Mononuclear cell (primary cell): ENCODE measurements at regions not wholly inside any gene's neighbourhood (a gene's known extent, or its start where the extent isn't known, plus 50 kb on each side); places are given as distances from the start of the nearest gene placed in this dataset.

Experiments
- H3K27me3 ChIP-seq: 2 replicates; pipeline ENCODE4 v1.6.0; 2011; ENCODE audit warnings: low read length, control low read depth; ENCODE audit not compliant: insufficient read depth
- H3K4me1 ChIP-seq: 2 replicates; pipeline ENCODE4 v1.5.1; 2011; ENCODE audit warnings: mild to moderate bottlenecking, low read length, control low read depth; ENCODE audit not compliant: insufficient read depth
- H3K4me3 ChIP-seq: 2 replicates; pipeline ENCODE4 v1.5.1; 2011; ENCODE audit warnings: mild to moderate bottlenecking, low read length, moderate library complexity
- H3K9me3 ChIP-seq: 2 replicates; pipeline ENCODE4 v1.5.1; 2011; ENCODE audit warnings: low read depth, mild to moderate bottlenecking, control low read depth, low read length

DNA sequence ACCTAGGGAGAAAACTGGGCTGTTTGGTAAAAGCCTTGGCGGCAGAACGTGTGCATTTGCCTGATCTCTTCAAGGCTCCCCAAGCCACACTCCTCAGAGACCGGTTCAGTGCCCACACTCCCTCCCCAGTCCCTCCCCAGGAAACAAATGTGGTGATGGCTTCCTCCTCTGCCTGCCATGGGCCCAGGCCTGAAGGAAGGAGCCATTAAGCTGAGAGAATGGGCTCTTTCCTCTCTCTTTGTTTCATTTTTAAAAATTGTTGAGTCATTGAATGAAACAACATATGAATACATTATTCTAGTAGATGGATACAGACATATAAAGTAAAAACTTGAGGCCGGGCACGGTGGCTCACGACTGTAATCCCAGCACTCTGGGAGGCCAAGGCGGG, 50.6 kb upstream of the YWHAQ start:
- H3K4me3 ChIP-seq, result no peak overlapping the region

DNA sequence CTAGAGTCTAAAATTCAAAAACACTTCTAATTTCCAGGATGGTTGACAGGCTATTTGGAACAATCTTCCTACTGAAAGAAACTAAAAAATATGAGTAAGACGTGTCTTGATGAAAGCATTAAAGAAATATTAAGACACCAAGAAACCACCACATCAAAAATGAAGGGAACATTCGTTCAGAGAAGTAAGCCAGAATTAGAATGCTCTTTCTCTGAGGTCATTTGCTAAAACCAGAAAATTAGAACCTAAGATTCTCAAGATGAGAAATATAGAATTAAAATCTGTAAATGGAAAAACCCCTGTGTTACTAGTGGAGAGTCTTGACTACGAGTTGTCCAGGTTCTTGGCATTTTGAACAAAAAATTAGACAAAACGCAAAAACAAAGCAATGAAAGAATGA, 54.8 kb upstream of the YWHAQ start:
- peaks cover 11% of the 10 kb centered on the region for H3K4me1 ChIP-seq
- no peak overlapping the region for H3K4me3 ChIP-seq
- no peaks in the 10 kb centered on the region for H3K9me3 ChIP-seq
- H3K27me3 ChIP-seq, result no peaks in the 10 kb centered on the region

More for the DNA sequence above, 50.6 kb upstream of the YWHAQ start:
- Histone ChIP-seq H3K9me3 (no peaks in the 10 kb centered on the region), H3K27me3 (no peaks in the 10 kb centered on the region), H3K4me1 (peaks cover 14% of the 10 kb centered on the region)

DNA sequence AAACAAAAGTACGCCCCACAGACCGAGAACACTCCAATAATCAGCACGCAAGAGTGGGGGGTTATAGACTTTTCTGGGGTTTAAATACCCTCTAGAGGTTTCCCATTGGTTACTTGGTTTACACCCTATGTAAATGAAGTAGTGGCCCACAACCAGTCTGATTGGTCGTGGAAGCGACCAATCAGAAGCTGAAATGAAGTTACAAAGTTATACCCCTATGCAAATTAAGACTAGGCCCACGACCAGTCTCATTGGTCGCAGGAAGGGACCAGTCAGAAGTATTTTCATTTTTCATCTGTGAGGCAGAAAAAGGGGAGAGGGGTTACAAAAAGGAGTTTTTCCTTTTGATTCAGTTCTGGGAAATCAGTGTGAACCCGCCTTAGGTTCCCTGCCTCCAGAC, 55.3 kb upstream of the YWHAQ start:
- no peak overlapping the region for H3K4me3 ChIP-seq
- H3K4me1 ChIP-seq, result peaks cover 7% of the 10 kb centered on the region
- H3K27me3 ChIP-seq, result no peaks in the 10 kb centered on the region
- no peaks in the 10 kb centered on the region for H3K9me3 ChIP-seq

DNA sequence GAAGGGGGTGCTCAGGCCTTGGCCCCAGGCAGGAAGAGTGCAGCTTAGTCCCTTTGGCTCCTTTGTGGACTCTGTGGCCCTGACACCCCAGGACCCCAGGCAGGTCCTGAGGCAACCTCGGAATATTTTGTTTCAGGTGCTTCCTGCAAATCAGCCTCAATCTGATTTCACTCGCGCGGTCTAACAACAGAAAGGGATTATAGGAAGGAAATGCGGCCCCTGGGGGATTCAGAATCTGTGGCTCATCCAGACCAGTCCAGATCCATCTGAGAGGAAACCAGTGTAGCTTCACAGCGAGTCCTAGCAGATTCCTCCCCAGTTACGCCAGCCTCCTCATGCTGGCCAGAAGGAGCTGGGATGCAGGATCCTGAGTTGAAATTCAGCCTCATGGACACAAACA, 59.5 kb upstream of the YWHAQ start:
- H3K27me3 ChIP-seq, result no peaks in the 10 kb centered on the region
- peaks cover 10% of the 10 kb centered on the region for H3K4me1 ChIP-seq
- no peak overlapping the region for H3K4me3 ChIP-seq
- H3K9me3 ChIP-seq, result no peaks in the 10 kb centered on the region

DNA sequence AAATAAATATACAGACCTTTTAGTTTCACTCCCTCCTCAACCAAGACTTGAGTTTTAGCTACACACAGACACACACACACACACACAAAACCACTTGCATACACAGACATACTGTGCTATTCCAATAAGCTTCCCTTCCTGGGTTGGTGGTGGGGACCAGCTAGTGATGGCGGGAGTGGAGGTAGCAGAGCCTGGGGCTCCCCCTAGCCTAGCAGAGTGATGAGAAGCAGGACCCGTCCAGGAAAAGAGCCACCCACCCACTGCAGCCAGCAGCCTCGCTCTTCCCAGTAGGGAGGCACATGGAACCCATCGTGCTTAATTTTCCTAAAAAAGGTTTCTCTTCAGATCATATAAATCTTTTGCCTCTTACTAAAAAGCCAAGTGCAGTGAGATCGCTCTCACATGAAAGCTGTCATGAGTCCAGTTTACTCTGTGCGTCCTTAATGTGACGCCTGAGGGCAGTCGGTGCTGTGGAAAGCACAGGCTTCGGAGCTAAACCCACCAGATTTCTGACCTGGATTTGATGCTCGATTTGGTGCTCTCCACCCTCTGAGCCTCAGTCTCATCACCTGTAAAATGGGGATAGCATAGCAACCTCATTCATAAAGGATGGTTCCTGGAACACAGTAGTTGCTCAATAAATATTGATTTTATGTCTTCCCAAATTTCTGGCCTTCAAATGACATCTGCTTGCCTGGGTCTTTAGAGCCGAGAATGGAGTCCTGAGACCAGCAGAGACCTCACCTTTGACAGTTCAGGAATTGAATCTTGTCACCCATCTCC, 60.1 kb upstream of the YWHAQ start:
- no peak overlapping the region for H3K4me3 ChIP-seq

DNA sequence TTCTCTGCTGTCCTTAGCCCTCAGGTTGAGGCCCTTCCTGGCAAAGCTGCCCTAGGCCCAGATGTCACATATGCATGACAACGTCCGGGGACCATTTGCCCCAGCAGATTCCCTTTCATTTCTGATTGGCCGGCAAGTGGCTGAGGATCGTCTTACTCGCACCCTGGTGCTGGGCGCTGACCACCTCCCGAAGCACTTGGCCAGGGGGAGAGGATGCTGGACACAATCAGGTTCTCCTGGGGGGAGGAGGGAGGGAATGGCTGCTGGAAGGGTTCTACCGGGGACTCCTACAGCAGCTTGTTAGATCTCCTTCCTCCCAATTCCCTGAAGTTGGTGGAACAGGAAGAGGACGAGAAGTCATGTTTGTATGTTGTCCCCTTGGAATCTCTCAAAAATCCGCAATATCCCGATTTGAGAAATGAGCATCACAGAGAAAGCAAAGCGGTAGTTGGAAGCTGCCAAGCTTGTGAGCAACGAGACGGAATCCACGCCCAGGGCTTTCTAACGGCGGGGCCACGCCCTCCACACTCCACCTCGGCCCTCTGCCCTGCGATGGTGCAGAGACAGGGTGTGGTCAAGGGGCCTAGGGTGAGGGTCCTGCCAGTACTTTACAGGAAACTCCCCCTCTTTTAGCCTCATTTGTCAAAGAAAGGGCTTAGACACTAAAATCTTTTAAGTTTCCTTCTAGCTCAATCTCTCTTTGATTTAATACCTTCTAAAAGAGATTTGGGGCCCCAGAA, 61.8 kb upstream of the YWHAQ start:
- H3K9me3 ChIP-seq, result no peaks in the 10 kb centered on the region
- no peak overlapping the region for H3K4me3 ChIP-seq

More for the DNA sequence above, 60.1 kb upstream of the YWHAQ start:
- no peaks in the 10 kb centered on the region for H3K9me3 ChIP-seq
- H3K4me1 ChIP-seq, result peaks cover 10% of the 10 kb centered on the region
- H3K27me3 ChIP-seq, result no peaks in the 10 kb centered on the region

DNA sequence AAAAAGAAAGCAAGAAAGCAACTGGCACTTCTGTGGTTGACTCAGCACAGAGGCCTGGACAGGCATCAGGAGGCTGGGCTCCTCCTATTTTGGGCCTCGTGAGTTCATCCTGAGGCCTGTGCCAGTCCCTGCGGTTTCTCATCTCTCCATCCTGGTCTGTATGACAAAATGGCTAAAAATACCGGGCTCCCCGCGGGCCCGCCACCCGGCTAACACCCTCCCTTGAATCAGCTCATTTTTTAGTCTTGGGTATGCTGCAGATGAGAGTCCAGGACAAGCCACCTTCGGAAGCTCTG, 62.3 kb upstream of the YWHAQ start:
- no peaks in the 10 kb centered on the region for H3K9me3 ChIP-seq
- H3K27me3 ChIP-seq, result no peaks in the 10 kb centered on the region
- H3K4me1 ChIP-seq, result peaks cover 13% of the 10 kb centered on the region
- no peak overlapping the region for H3K4me3 ChIP-seq

More for the DNA sequence above, 61.8 kb upstream of the YWHAQ start:
- H3K4me1 ChIP-seq, result peaks cover 10% of the 10 kb centered on the region
- H3K27me3 ChIP-seq, result no peaks in the 10 kb centered on the region

DNA sequence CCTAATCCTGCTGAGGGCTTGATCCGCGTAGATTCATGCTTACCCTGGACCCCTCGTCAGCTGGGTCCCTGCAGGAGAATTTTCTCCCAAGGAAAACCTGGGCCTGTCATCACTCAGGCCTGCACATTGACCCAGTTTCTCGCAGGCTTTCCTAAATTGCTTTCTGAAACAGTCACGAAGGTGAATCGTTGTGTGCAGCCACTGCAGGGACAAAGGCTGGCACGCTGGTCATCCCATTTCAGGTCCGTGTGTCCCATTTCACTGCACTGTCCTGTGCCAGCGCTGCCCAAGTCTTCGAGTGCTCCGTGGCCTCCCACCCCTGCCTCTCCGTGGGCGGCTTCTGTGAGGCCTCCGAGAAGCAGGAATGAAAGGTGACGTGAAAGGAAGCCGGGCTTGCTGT, 62.8 kb upstream of the YWHAQ start:
- no peaks in the 10 kb centered on the region for H3K27me3 ChIP-seq
- H3K9me3 ChIP-seq, result no peaks in the 10 kb centered on the region
- H3K4me3 ChIP-seq, result no peak overlapping the region
- H3K4me1 ChIP-seq, result peaks cover 16% of the 10 kb centered on the region

DNA sequence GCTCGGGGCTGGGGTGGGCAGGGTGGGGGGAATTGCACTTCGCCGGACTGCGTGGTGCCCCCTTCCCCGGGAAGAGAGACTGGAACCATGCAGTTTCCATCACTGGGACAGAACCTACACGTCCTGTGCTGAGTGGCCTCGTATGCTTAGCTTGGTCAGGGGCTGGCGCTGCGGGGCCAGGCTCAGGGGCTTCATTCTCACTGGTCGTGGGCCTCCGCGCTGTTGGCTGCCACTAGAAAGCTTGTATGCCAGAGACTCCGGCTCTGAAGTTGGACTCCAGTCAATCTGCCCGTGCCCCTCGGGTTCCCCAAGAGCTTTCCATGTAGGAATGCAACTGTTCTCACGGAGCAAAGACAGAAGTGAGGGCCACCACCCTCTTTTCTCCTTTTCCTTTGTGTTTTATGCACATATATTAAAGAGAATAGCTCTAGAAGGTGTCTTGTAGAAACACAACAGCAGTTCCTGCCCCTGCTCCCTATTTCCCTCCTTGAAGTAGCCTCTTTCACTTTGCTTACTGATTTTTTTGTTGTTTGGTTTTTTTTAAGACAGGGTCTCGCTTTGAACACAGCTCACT, 64.0 kb upstream of the YWHAQ start:
- no peak overlapping the region for H3K4me3 ChIP-seq
- H3K4me1 ChIP-seq, result peaks cover 25% of the 10 kb centered on the region
- no peaks in the 10 kb centered on the region for H3K9me3 ChIP-seq
- no peaks in the 10 kb centered on the region for H3K27me3 ChIP-seq

DNA sequence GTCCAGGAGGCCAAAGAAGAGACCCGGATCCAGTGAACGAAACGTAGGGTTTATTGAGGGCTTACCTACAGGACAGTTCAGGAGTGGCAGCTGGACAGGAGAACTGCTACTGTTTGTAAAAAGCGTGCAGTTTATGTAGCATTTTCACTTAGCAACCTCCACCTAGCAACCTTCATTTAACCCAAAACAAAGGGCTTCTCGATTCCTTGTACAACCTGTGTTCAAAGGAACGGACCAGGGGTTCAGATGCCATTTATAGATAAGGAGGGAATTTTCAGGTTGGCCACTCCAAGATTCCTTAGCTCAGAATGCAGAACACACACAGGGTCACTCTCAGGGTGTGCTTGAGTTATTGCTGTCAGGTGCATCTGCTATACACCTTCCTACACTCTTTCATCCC, 65.1 kb upstream of the YWHAQ start:
- Histone ChIP-seq H3K4me1 (peaks cover 29% of the 10 kb centered on the region), H3K9me3 (no peaks in the 10 kb centered on the region), H3K4me3 (no peak overlapping the region), H3K27me3 (no peaks in the 10 kb centered on the region)

DNA sequence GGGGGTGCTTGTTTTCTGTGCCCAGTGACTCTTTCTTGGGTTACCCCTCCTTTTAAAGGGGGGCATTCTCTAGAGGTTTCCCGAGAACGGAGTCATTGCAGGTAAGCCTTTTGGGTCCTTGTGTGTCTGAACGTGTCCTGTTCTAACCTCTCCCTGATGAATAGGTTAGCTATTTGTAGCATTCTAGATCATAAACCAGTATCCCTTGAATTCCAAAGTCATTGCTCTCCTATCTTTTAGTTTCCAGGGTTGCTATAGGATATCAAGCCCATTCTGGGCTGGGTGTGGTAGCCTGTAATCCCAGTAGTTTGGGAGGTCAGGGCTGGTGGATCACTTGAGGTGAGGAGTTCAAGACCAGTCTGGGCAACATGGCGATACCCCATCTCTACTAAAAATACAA, 65.9 kb upstream of the YWHAQ start:
- Histone ChIP-seq H3K4me3 (no peak overlapping the region), H3K9me3 (no peaks in the 10 kb centered on the region), H3K4me1 (peaks cover 29% of the 10 kb centered on the region), H3K27me3 (no peaks in the 10 kb centered on the region)

DNA sequence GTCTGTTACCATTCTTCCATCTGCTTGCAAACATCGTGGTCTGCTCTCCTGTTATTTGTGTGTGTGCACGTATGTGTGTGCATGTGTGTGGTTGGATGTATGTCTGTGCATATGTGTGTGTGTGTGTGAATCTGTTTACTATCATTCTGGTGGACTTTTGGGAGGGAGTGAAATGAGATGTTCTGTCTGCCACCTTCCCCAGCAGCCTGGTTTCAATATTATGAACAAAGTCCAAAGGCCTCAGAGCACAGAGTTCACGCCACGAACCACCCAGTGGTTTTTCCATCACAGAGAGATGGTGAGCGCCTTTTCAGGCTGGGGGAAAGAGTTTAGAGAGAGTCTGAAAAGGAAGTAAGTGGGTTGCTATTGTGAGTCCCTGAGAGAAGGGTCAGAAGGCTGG, 67.1 kb upstream of the YWHAQ start:
- no peaks in the 10 kb centered on the region for H3K27me3 ChIP-seq
- no peak overlapping the region for H3K4me3 ChIP-seq
- H3K9me3 ChIP-seq, result no peaks in the 10 kb centered on the region
- H3K4me1 ChIP-seq, result peaks cover 30% of the 10 kb centered on the region

DNA sequence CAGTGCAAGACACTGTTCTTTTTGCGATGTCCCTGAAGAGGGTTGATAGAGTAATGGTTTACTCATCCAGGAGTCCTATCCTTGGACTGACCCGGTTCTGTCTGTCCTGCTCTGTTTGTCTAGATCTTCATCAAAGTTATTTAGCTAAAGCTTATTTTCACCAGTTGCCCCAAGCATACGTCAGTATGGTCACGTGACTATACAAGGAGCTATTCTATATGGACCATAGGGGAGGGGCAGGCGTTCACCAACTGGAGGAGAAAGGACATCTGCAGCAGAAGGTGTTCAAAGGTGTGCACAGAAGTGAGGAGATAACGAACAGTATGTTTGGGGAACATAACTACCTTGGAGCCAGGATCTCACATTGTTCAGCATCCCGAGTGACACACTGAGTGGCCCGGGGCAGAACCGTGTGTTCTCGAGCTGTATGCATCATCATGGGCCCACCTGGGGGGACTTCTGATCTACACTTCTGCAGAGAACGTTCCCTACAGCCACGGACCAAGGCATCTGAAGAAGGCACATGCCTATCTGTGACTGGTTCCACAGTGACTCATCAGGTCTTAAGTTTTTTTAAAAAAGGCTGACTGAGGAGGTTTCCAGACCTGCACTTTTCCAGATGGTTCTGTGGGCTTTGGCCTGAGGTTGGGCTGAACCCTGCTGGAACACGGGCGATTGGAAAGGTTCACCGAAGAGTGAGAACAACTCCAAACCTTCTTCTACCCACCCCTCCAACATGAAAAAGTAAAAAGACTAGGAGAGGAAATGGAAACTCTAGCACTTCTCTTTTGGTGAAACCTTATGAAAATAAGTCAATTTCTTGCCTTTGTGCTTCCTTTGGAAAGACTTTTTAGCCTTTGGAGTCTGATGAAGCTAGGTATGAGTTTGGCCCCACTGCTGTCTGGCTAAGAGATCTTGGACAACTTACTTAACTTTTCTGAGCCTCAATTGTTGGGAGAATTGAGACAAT, 68.6 kb upstream of the YWHAQ start:
- no peaks in the 10 kb centered on the region for H3K27me3 ChIP-seq
- no peaks in the 10 kb centered on the region for H3K9me3 ChIP-seq
- peaks cover 39% of the 10 kb centered on the region for H3K4me1 ChIP-seq
- H3K4me3 ChIP-seq, result no peak overlapping the region

DNA sequence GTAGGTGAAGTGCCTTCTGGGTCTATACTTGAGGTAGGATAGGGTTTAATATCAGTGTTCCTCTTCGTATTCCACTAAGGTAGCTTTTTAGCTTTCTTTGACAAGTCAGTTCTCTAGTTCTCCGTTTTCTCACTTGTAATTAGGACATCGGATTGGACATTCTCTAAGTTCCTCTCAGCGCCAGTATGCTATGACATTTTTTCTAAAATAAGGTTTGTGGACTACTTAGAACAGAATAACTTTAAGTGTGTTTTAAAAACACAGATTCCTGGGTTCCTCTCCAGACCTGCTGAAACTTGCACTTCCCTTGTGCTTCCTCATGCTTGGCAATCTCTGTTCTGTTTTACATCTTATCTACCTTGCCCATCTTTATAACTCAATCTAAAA, 69.3 kb upstream of the YWHAQ start:
- Histone ChIP-seq H3K9me3 (no peaks in the 10 kb centered on the region), H3K4me3 (no peak overlapping the region), H3K4me1 (peaks cover 39% of the 10 kb centered on the region), H3K27me3 (no peaks in the 10 kb centered on the region)

DNA sequence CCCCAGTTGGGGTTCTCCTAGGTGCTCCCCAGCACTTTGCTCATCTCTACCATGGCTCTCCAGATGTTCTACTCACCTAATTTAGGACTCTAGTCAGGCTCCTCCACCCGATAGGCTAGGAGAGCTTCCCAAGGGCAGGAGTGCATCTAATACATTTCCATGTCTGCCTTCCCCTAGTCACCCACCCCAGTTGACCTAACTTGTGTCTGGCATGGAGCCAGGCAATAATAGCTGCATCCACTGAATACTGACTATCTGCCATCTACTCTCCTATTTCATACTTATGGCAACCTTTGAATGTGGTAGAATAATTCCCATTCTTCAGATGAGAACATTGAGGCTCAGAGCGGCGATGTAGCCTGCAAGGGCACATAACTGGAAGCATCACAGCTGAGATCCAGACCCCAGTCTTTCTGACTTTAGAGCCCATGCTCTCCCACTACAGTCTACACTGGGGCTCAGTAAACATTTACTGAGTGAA, 71.8 kb upstream of the YWHAQ start:
- Histone ChIP-seq H3K9me3 (no peaks in the 10 kb centered on the region), H3K4me3 (no peak overlapping the region), H3K4me1 (peaks cover 39% of the 10 kb centered on the region), H3K27me3 (no peaks in the 10 kb centered on the region)
